ENCODE measurements at regions not wholly inside any gene's neighbourhood (a gene's known extent, or its start where the extent isn't known, plus 50 kb on each side); places are given as distances from the start of the nearest gene placed in this dataset.

- ATAC-seq: no peak
- POLR2A ChIA-PET: no interaction called here
- Mint-ChIP-seq H3K27me3 (ENCODE audit: low read depth) (peaks cover 35% of the 10 kb centered on the region), H3K4me3 (no peak overlapping the region), H3K27ac (no peak overlapping the region), H3K36me3 (no peaks in the 10 kb centered on the region), H3K9me3 (no peaks in the 10 kb centered on the region), H3K4me1 (peaks cover 9% of the 10 kb centered on the region)
- CTCF ChIA-PET: interaction anchor here (1.2 kb wide), 1 partner anchor 96 kb away, joined by 3 read pairs; no protein-coding TSS in a partner anchor
- no peak for DNase-seq (ENCODE audit: low spot score)
- TF ChIP-seq, protein P1, sequence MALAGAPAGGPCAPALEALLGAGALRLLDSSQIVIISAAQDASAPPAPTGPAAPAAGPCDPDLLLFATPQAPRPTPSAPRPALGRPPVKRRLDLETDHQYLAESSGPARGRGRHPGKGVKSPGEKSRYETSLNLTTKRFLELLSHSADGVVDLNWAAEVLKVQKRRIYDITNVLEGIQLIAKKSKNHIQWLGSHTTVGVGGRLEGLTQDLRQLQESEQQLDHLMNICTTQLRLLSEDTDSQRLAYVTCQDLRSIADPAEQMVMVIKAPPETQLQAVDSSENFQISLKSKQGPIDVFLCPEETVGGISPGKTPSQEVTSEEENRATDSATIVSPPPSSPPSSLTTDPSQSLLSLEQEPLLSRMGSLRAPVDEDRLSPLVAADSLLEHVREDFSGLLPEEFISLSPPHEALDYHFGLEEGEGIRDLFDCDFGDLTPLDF (CRISPR knock-in tag; IDR thresholded peaks at IDR 0.05): no peak
- TF ChIP-seq, protein P2, sequence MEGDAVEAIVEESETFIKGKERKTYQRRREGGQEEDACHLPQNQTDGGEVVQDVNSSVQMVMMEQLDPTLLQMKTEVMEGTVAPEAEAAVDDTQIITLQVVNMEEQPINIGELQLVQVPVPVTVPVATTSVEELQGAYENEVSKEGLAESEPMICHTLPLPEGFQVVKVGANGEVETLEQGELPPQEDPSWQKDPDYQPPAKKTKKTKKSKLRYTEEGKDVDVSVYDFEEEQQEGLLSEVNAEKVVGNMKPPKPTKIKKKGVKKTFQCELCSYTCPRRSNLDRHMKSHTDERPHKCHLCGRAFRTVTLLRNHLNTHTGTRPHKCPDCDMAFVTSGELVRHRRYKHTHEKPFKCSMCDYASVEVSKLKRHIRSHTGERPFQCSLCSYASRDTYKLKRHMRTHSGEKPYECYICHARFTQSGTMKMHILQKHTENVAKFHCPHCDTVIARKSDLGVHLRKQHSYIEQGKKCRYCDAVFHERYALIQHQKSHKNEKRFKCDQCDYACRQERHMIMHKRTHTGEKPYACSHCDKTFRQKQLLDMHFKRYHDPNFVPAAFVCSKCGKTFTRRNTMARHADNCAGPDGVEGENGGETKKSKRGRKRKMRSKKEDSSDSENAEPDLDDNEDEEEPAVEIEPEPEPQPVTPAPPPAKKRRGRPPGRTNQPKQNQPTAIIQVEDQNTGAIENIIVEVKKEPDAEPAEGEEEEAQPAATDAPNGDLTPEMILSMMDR (IDR thresholded peaks at IDR 0.05): no peak
- TF ChIP-seq FOXJ3 (CRISPR knock-in tag; IDR thresholded peaks at IDR 0.05; ENCODE audit: borderline replicate concordance) (no peak), SMAD4 (CRISPR knock-in tag; IDR thresholded peaks at IDR 0.05) (no peak)
Measured at GRCh38 chr16:26740771-26741170, 326.0 kb upstream of the C16orf82 start.

- H3K27me3 Mint-ChIP-seq (ENCODE audit: low read depth): peaks cover 45% of the 10 kb centered on the region
- no peaks in the 10 kb centered on the region for H3K9me3 Mint-ChIP-seq
- no peak for TF ChIP-seq KAT7 (CRISPR knock-in tag; IDR thresholded peaks at IDR 0.05; ENCODE audit: borderline replicate concordance)
- no peak overlapping the region for H3K4me3 Mint-ChIP-seq
- no peaks in the 10 kb centered on the region for H3K36me3 Mint-ChIP-seq
- ChIA-PET CTCF (no interaction called here), POLR2A (no interaction called here)
- H3K27ac Mint-ChIP-seq: no peak overlapping the region
- no peak for ATAC-seq
- no peak for DNase-seq (ENCODE audit: low spot score)
- peaks cover 9% of the 10 kb centered on the region for H3K4me1 Mint-ChIP-seq
Measured at GRCh38 chr16:26742040-26742439, 324.7 kb upstream of the C16orf82 start.

DNA sequence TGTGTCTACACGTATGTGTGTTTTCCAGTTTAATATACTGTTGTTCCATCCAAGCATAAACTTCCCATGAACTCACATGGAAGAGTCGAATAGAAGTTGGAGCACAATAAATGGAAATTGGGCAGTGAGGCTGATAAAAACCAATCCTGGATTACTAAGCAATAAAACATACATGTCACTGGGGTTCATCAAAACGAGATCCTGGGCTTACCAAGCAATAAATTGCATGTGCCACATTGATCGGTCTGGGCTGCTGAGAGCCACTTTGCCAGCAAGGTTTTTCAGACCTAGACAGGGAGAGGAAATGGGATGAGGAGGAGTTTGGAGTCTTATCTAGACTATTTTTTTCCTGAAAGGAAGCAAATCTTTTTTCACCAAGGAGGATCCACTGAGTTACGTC is 322.3 kb upstream of the C16orf82 start:
- ATAC-seq: no peak
- CTCF ChIA-PET: no interaction called here
- POLR2A ChIA-PET: no interaction called here
- Mint-ChIP-seq H3K4me1 (peaks cover 12% of the 10 kb centered on the region), H3K36me3 (no peaks in the 10 kb centered on the region), H3K4me3 (no peak overlapping the region), H3K27me3 (ENCODE audit: low read depth) (peaks cover 69% of the 10 kb centered on the region), H3K27ac (no peak overlapping the region), H3K9me3 (no peaks in the 10 kb centered on the region)
- no peak for DNase-seq (ENCODE audit: low spot score)
- TF ChIP-seq RELA (CRISPR knock-in tag; IDR thresholded peaks at IDR 0.05; ENCODE audit: borderline replicate concordance): no peak
- TF ChIP-seq, protein P3, sequence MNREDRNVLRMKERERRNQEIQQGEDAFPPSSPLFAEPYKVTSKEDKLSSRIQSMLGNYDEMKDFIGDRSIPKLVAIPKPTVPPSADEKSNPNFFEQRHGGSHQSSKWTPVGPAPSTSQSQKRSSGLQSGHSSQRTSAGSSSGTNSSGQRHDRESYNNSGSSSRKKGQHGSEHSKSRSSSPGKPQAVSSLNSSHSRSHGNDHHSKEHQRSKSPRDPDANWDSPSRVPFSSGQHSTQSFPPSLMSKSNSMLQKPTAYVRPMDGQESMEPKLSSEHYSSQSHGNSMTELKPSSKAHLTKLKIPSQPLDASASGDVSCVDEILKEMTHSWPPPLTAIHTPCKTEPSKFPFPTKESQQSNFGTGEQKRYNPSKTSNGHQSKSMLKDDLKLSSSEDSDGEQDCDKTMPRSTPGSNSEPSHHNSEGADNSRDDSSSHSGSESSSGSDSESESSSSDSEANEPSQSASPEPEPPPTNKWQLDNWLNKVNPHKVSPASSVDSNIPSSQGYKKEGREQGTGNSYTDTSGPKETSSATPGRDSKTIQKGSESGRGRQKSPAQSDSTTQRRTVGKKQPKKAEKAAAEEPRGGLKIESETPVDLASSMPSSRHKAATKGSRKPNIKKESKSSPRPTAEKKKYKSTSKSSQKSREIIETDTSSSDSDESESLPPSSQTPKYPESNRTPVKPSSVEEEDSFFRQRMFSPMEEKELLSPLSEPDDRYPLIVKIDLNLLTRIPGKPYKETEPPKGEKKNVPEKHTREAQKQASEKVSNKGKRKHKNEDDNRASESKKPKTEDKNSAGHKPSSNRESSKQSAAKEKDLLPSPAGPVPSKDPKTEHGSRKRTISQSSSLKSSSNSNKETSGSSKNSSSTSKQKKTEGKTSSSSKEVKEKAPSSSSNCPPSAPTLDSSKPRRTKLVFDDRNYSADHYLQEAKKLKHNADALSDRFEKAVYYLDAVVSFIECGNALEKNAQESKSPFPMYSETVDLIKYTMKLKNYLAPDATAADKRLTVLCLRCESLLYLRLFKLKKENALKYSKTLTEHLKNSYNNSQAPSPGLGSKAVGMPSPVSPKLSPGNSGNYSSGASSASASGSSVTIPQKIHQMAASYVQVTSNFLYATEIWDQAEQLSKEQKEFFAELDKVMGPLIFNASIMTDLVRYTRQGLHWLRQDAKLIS (CRISPR knock-in tag; IDR thresholded peaks at IDR 0.05; ENCODE audit: borderline replicate concordance): no peak
- no peak for TF ChIP-seq FOXJ3 (CRISPR knock-in tag; IDR thresholded peaks at IDR 0.05; ENCODE audit: borderline replicate concordance)
- no peak for TF ChIP-seq ZNF121 (CRISPR knock-in tag; IDR thresholded peaks at IDR 0.05)
- TF ChIP-seq SOX15 (CRISPR knock-in tag; IDR thresholded peaks at IDR 0.05): no peak
- no peak for TF ChIP-seq JUN (CRISPR knock-in tag; IDR thresholded peaks at IDR 0.05)
- TF ChIP-seq NR2C2 (CRISPR knock-in tag; IDR thresholded peaks at IDR 0.05): no peak
- TF ChIP-seq ZNF317 (CRISPR knock-in tag; IDR thresholded peaks at IDR 0.05; ENCODE audit: borderline replicate concordance, low read depth): no peak
- no peak for TF ChIP-seq NFYB (CRISPR knock-in tag; conservative IDR thresholded peaks at IDR 0.05; ENCODE audit: low read depth)

- Mint-ChIP-seq H3K9me3 (no peaks in the 10 kb centered on the region), H3K4me1 (peaks cover 5% of the 10 kb centered on the region; the same call in 1 of the 2 replicates), H3K4me3 (no peak overlapping the region), H3K27ac (no peak overlapping the region), H3K36me3 (no peaks in the 10 kb centered on the region), H3K27me3 (ENCODE audit: low read depth) (peaks cover 92% of the 10 kb centered on the region)
- ATAC-seq (no peak), DNase-seq (ENCODE audit: low spot score) (no peak)
- CTCF ChIA-PET: interaction anchor here (0.6 to 0.7 kb wide), 2 partner anchors 16 to 216 kb away, joined by 3 to 4 read pairs; no protein-coding TSS in a partner anchor
- POLR2A ChIA-PET: no interaction called here
- TF ChIP-seq, protein P4, sequence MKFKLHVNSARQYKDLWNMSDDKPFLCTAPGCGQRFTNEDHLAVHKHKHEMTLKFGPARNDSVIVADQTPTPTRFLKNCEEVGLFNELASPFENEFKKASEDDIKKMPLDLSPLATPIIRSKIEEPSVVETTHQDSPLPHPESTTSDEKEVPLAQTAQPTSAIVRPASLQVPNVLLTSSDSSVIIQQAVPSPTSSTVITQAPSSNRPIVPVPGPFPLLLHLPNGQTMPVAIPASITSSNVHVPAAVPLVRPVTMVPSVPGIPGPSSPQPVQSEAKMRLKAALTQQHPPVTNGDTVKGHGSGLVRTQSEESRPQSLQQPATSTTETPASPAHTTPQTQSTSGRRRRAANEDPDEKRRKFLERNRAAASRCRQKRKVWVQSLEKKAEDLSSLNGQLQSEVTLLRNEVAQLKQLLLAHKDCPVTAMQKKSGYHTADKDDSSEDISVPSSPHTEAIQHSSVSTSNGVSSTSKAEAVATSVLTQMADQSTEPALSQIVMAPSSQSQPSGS (CRISPR knock-in tag; IDR thresholded peaks at IDR 0.05; ENCODE audit: borderline replicate concordance, low read depth): no peak
- TF ChIP-seq ZMAT4 (CRISPR knock-in tag; IDR thresholded peaks at IDR 0.05) (no peak), SOX15 (CRISPR knock-in tag; IDR thresholded peaks at IDR 0.05) (no peak)
Measured at GRCh38 chr16:26747760-26748159, 319.0 kb upstream of the C16orf82 start.
